Neural cell (in vitro differentiated cells): ENCODE measurements at regions not wholly inside any gene's neighbourhood (a gene's known extent, or its start where the extent isn't known, plus 50 kb on each side); places are given as distances from the start of the nearest gene placed in this dataset.

Source experiments
- H2AFZ ChIP-seq: fragments of 200-600, 300-800 bp; sonication (generic), shearing (Covaris generic); 2 replicates; pipeline ENCODE4 v1.6.0; 2014; ENCODE audit warnings: low read depth, mild to moderate bottlenecking, antibody characterized with exemption, low read length, moderate library complexity
- H3F3A ChIP-seq: fragments of 200-600 bp; shearing (Covaris generic); 2 replicates; pipeline ENCODE4 v1.6.1; 2016; ENCODE audit warnings: mild to moderate bottlenecking, moderate library complexity, mixed read lengths, antibody characterized with exemption, low read length; ENCODE audit not compliant: insufficient read depth, poor library complexity, severe bottlenecking
- H3K27ac ChIP-seq: fragments of 200-600, 300-800 bp; sonication (generic), shearing (Covaris generic); 2 replicates; pipeline ENCODE4 v1.5.1; 2014; ENCODE audit warnings: mild to moderate bottlenecking, low read length, moderate library complexity
- H3K27me3 ChIP-seq: fragments of 300-800, 200-600 bp; sonication (generic), shearing (Covaris generic); 2 replicates; pipeline ENCODE4 v1.6.0; 2014; ENCODE audit warnings: mild to moderate bottlenecking, low read depth, low read length, moderate library complexity; ENCODE audit not compliant: insufficient read depth
- H3K36me3 ChIP-seq: fragments of 300-800, 200-600 bp; sonication (generic), shearing (Covaris generic); 2 replicates; pipeline ENCODE4 v1.5.1; 2014; ENCODE audit warnings: mild to moderate bottlenecking, antibody characterized with exemption, low read length, moderate library complexity; ENCODE audit not compliant: insufficient read depth
- H3K4me2 ChIP-seq: fragments of 300-800, 200-600 bp; sonication (generic), shearing (Covaris generic); 2 replicates; pipeline ENCODE4 v1.6.0; 2014; ENCODE audit warnings: mild to moderate bottlenecking, low read length
- H3K4me3 ChIP-seq: fragments of 300-800, 200-600 bp; sonication (generic), shearing (Covaris generic); 2 replicates; pipeline ENCODE4 v1.5.1; 2014; ENCODE audit warnings: mild to moderate bottlenecking, low read length, moderate library complexity
- H3K79me2 ChIP-seq: fragments of 200-600 bp; shearing (Covaris generic); replicated peaks from 2 replicates; pipeline ENCODE4 v1.6.0; 2014; ENCODE audit warnings: mild to moderate bottlenecking, low read length, moderate library complexity; ENCODE audit not compliant: insufficient read depth
- H3K9ac ChIP-seq: fragments of 300-800, 200-600 bp; sonication (generic), shearing (Covaris generic); 2 replicates; pipeline ENCODE4 v1.6.1; 2016; ENCODE audit warnings: mild to moderate bottlenecking, low read length, mixed read lengths
- H3K9me2 ChIP-seq: fragments of 200-600 bp; shearing (Covaris generic); 2 replicates; pipeline ENCODE4 v1.6.1; 2016; ENCODE audit warnings: mild to moderate bottlenecking, low read length, mixed read lengths; ENCODE audit not compliant: insufficient read depth
- H3K9me3 ChIP-seq: fragments of 200-600, 300-800 bp; sonication (generic), shearing (Covaris generic); 2 replicates; pipeline ENCODE4 v1.6.1; 2016; ENCODE audit warnings: mild to moderate bottlenecking, mixed run types, low read length, moderate library complexity, mixed read lengths
- H4K20me1 ChIP-seq: fragments of 200-600 bp; shearing (Covaris generic); 2 replicates; pipeline ENCODE4 v1.6.1; 2016; ENCODE audit warnings: mild to moderate bottlenecking, mixed run types; ENCODE audit not compliant: insufficient read depth
- CTCF ChIP-seq: fragments of 450-650 bp; IDR thresholded peaks from 2 replicates; pipeline ENCODE4 v1.5.1; 2014; ENCODE audit warnings: antibody characterized with exemption, mild to moderate bottlenecking, moderate library complexity; ENCODE audit not compliant: poor library complexity, severe bottlenecking
- EP300 ChIP-seq: fragments of 450-650 bp; conservative IDR thresholded peaks from 2 replicates; pipeline ENCODE4 v1.6.1; 2014; ENCODE audit warnings: antibody characterized with exemption, mild to moderate bottlenecking, moderate library complexity; ENCODE audit not compliant: poor library complexity, severe bottlenecking
- EZH2 ChIP-seq: fragments of 200-600, 300-800 bp; shearing (Covaris generic), sonication (generic); IDR thresholded peaks from 2 replicates; pipeline ENCODE4 v1.6.1; 2014; ENCODE audit warnings: antibody characterized with exemption, low read length, borderline replicate concordance, mild to moderate bottlenecking; ENCODE audit not compliant: insufficient read depth, poor library complexity, severe bottlenecking
- MXI1 ChIP-seq: fragments of 450-650 bp; conservative IDR thresholded peaks from 2 replicates; pipeline ENCODE4 v1.6.1; 2014; ENCODE audit warnings: antibody characterized with exemption, mild to moderate bottlenecking; ENCODE audit not compliant: poor library complexity, severe bottlenecking
- POLR2AphosphoS5 ChIP-seq: IDR thresholded peaks from 2 replicates; pipeline ENCODE4 v1.6.1; 2012
- RAD21 ChIP-seq: fragments of 450-650 bp; conservative IDR thresholded peaks from 2 replicates; pipeline ENCODE4 v1.6.1; 2014; ENCODE audit warnings: antibody characterized with exemption, mild to moderate bottlenecking, moderate library complexity
- REST ChIP-seq: IDR thresholded peaks from 2 replicates; pipeline ENCODE4 v1.6.1; 2012; ENCODE audit warnings: borderline replicate concordance
- SMC3 ChIP-seq: fragments of 450-650 bp; conservative IDR thresholded peaks from 2 replicates; pipeline ENCODE4 v1.6.1; 2014; ENCODE audit warnings: antibody characterized with exemption, mild to moderate bottlenecking, moderate library complexity; ENCODE audit not compliant: poor library complexity
- TAF1 ChIP-seq: IDR thresholded peaks from 2 replicates; pipeline ENCODE4 v1.6.1; 2012; ENCODE audit warnings: low read depth

- Histone ChIP-seq H2AFZ (no peak overlapping the region), H3K27ac (no peak overlapping the region), H3K9me2 (no peaks in the 10 kb centered on the region), H3K4me2 (no peak overlapping the region), H3K79me2 (no peaks in the 10 kb centered on the region), H3K36me3 (no peaks in the 10 kb centered on the region), H3K4me3 (no peak overlapping the region), H3K27me3 (no peaks in the 10 kb centered on the region), H3K9ac (no peak overlapping the region), H3K9me3 (no peaks in the 10 kb centered on the region), H3F3A (no peaks in the 10 kb centered on the region), H4K20me1 (no peaks in the 10 kb centered on the region)
- no peak for TF ChIP-seq TAF1
Measured at GRCh38 chr7:130945411-130945811, 211.4 kb upstream of the KLF14 start.

DNA sequence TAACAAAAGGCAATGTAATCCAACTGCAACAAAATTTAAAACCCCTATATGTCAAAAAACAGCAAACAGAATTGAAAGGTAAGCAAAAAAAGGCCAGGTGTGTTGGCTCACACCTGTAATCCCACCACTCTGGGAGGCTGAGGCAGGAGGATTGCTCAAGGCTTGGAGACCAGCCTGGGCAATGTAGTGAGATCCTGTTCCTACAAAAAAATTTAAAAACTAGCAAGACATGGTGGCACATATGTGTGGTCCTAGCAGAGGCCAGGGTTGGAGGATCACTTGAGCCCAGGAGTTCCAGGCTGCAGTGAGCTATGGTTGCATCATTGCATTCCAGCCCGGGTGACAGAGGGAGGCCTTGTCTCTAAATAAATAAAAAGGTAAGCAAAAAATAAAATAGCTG is 212.1 kb upstream of the KLF14 start:
- Histone ChIP-seq H3K4me3 (no peak overlapping the region), H3K79me2 (no peaks in the 10 kb centered on the region), H3K9me3 (no peaks in the 10 kb centered on the region), H2AFZ (no peak overlapping the region), H4K20me1 (no peaks in the 10 kb centered on the region), H3K9ac (no peak overlapping the region), H3K27me3 (no peaks in the 10 kb centered on the region), H3K27ac (no peak overlapping the region), H3K4me2 (no peak overlapping the region), H3K9me2 (no peaks in the 10 kb centered on the region), H3K36me3 (no peaks in the 10 kb centered on the region), H3F3A (no peaks in the 10 kb centered on the region)
- TF ChIP-seq MXI1 (no peak), CTCF (no peak), SMC3 (no peak), EP300 (no peak), TAF1 (no peak), RAD21 (no peak), EZH2 (no peak), POLR2AphosphoS5 (no peak), REST (no peak)
